Tibial nerve (tissue), 4 donors: ENCODE measurements at regions not wholly inside any gene's neighbourhood (a gene's known extent, or its start where the extent isn't known, plus 50 kb on each side); places are given as distances from the start of the nearest gene placed in this dataset.

ENCODE experiments used
- DNase-seq, 2 donors: peaks; one replicate each; pipeline ENCODE4 v3.0.0-alpha.2; 2019; ENCODE audit warnings: low spot score in 2 of 2
- H3K27ac ChIP-seq, 4 donors: fragments of 200-600 bp; sonication (generic) in 3 of 4; one replicate each; pipeline ENCODE4 v1.5.1; 2017 to 2019; ENCODE audit warnings: mild to moderate bottlenecking in 1 of 4
- H3K27me3 ChIP-seq, 2 donors: fragments of 200-600 bp; sonication (generic) in 1 of 2; one replicate each; pipeline versions ENCODE4 v1.5.1 to v1.6.0; 2017 to 2019
- H3K36me3 ChIP-seq, 3 donors: fragments of 200-600 bp; sonication (generic); one replicate each; pipeline ENCODE4 v1.5.1; 2018 to 2019
- H3K4me1 ChIP-seq, 4 donors: fragments of 200-600 bp; sonication (generic) in 3 of 4; one replicate each; pipeline ENCODE4 v1.5.1; 2017 to 2019
- H3K4me3 ChIP-seq, 4 donors: fragments of 200-600 bp; sonication (generic) in 3 of 4; one replicate each; pipeline ENCODE4 v1.5.1; 2017 to 2019; ENCODE audit warnings: mild to moderate bottlenecking in 1 of 4, moderate library complexity in 1 of 4
- H3K9me3 ChIP-seq, 4 donors: fragments of 200-600 bp; sonication (generic) in 3 of 4; one replicate each; pipeline ENCODE4 v1.5.1; 2017 to 2019
- EP300 ChIP-seq, 2 donors: sonication (generic); formaldehyde crosslinking; IDR thresholded peaks; one replicate each; pipeline ENCODE4 v1.6.1; 2017; ENCODE audit warnings: antibody characterized with exemption in 2 of 2, mild to moderate bottlenecking in 1 of 2
- POLR2A ChIP-seq, 2 donors: fragments of 450-650 bp; IDR thresholded peaks; one replicate each; pipeline ENCODE4 v1.6.1; 2017; ENCODE audit warnings: antibody characterized with exemption in 2 of 2, mild to moderate bottlenecking in 2 of 2, moderate library complexity in 2 of 2
- WGBS, 2 donors: methylation state at CpG; one replicate each; pipeline ENCODE4 v1.1.5; 2018; 5-methylcytosine and 5-hydroxymethylcytosine counted together
- TF ChIP-seq, protein P1 (sequence below), 5 experiments: fragments of 200-600 bp in 3 of 5; fragments of 450-650 bp in 2 of 5; sonication (generic) in 3 of 5; IDR thresholded peaks; one replicate each; pipeline ENCODE4 v1.5.1; 2016 to 2019; ENCODE audit warnings: antibody characterized with exemption in 5 of 5, mild to moderate bottlenecking in 3 of 5, moderate library complexity in 2 of 5

DNA sequence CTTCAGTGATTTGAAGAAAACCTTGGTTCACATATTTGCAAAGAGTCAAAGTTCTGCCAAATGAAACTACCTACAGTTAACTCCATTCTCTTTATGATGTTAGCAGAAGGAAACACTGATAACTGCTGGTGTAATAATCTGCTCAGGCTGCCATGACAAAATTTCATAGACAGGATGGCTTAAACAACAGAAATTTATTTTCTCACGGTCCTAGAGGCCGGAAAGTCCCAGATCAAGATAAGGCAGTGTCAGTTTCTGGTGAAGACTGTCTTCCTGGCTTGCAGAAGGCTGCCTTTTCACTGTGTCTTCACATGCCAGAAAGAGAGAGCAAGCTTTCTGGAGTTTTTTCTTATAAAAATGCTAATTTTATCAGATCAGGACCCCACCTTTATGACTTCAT lies 102.4 kb upstream of the PARP8 start:
- no peak for DNase-seq
- Histone ChIP-seq H3K27me3 (no peaks in the 10 kb centered on the region), H3K4me3 (no peak overlapping the region), H3K4me1 (no peaks in the 10 kb centered on the region), H3K36me3 (no peaks in the 10 kb centered on the region), H3K27ac (no peak overlapping the region), H3K9me3 (no peaks in the 10 kb centered on the region)
- WGBS, 2 donors: 66 to 76% methylated on average over 2 of the region's 2 CpGs
- TF ChIP-seq, protein P1, sequence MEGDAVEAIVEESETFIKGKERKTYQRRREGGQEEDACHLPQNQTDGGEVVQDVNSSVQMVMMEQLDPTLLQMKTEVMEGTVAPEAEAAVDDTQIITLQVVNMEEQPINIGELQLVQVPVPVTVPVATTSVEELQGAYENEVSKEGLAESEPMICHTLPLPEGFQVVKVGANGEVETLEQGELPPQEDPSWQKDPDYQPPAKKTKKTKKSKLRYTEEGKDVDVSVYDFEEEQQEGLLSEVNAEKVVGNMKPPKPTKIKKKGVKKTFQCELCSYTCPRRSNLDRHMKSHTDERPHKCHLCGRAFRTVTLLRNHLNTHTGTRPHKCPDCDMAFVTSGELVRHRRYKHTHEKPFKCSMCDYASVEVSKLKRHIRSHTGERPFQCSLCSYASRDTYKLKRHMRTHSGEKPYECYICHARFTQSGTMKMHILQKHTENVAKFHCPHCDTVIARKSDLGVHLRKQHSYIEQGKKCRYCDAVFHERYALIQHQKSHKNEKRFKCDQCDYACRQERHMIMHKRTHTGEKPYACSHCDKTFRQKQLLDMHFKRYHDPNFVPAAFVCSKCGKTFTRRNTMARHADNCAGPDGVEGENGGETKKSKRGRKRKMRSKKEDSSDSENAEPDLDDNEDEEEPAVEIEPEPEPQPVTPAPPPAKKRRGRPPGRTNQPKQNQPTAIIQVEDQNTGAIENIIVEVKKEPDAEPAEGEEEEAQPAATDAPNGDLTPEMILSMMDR (IDR thresholded peaks at IDR 0.05): no peak
- TF ChIP-seq EP300 (IDR thresholded peaks at IDR 0.05) (no peak), POLR2A (IDR thresholded peaks at IDR 0.05) (no peak)

DNA sequence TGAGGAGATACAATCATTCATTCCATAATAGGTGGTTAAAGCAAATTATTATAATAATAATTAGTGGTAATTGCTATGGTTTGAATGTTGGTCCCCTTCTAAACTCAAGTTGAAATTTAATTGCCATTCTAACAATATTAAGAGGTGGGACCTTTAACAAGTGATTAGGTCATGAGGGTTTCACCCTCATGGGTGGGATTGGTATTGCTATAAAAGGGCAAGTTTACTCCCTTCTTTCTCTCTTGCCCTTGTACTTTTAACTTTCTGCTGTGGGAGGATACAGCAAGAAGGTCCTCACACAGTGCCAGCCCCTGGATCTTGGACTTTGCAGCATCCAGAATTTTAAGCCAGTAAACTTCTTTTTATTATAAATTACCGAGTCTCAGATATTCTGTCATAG lies 101.9 kb upstream of the PARP8 start:
- H3K4me1 ChIP-seq: no peaks in the 10 kb centered on the region
- H3K27me3 ChIP-seq: no peaks in the 10 kb centered on the region
- no peak for DNase-seq
- WGBS, 2 donors: 88 to 93% methylated on average over 1 of the region's 1 CpG
- H3K9me3 ChIP-seq: no peaks in the 10 kb centered on the region
- H3K4me3 ChIP-seq: no peak overlapping the region
- no peaks in the 10 kb centered on the region for H3K36me3 ChIP-seq
- TF ChIP-seq POLR2A (IDR thresholded peaks at IDR 0.05) (no peak), EP300 (IDR thresholded peaks at IDR 0.05) (no peak)
- TF ChIP-seq, protein P1 (IDR thresholded peaks at IDR 0.05): no peak
- no peak overlapping the region for H3K27ac ChIP-seq

DNA sequence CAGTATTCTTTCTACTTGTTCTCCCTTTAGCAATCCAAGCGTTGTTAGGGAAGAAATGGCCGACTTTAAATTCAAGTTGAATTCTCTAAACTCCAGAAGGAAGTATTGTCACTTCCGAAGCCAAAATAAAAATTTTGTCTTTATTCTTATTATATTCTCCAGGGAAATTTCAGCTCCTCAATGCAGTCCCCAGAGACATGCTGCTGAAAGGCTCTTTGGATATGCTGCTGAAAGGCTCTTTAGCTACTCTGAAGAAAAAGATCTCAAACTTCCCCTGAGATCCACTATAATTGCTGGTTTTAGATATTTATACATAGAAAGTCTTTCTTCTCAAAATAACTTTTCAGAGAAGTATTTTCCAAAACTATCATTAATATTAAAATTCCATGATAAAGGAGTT lies 92.3 kb upstream of the PARP8 start:
- Histone ChIP-seq H3K4me3 (no peak overlapping the region), H3K4me1 (peaks cover 0 to 3% (median 0%) of the 10 kb centered on the region in 4 donors), H3K27me3 (no peaks in the 10 kb centered on the region), H3K36me3 (no peaks in the 10 kb centered on the region), H3K9me3 (no peaks in the 10 kb centered on the region), H3K27ac (no peak overlapping the region)
- 57 to 60% methylated on average over 3 of the region's 3 CpGs for WGBS, 2 donors
- TF ChIP-seq EP300 (IDR thresholded peaks at IDR 0.05): no peak
- TF ChIP-seq, protein P1 (IDR thresholded peaks at IDR 0.05): no peak
- no peak for TF ChIP-seq POLR2A (IDR thresholded peaks at IDR 0.05)
- no peak for DNase-seq

DNA sequence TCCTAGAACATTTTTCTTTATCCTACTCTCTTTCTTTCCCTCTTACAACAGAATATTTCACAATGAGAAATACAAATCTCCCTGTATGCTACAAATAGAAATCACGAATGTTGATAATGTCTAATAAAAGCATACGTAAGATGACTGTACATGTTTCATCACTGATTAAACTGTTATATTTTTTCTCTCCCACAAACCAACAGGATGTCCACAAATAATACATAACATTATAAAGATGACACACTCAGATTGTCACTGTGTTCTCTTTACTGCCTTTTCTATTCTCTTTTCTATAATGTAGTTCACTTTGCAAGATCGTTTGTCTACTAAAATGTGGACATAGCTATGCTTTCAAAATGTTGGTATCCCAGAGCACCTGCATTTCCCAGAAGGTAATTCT lies 90.7 kb upstream of the PARP8 start:
- Histone ChIP-seq H3K4me3 (no peak overlapping the region), H3K36me3 (no peaks in the 10 kb centered on the region), H3K27me3 (no peaks in the 10 kb centered on the region), H3K27ac (no peak overlapping the region), H3K9me3 (no peaks in the 10 kb centered on the region), H3K4me1 (peaks cover 0 to 3% (median 0%) of the 10 kb centered on the region in 4 donors)
- no peak for DNase-seq
- TF ChIP-seq POLR2A (IDR thresholded peaks at IDR 0.05) (no peak), EP300 (IDR thresholded peaks at IDR 0.05) (no peak)
- TF ChIP-seq, protein P1 (IDR thresholded peaks at IDR 0.05): no peak
- WGBS, 2 donors: 56 to 62% methylated on average over 3 of the region's 3 CpGs

DNA sequence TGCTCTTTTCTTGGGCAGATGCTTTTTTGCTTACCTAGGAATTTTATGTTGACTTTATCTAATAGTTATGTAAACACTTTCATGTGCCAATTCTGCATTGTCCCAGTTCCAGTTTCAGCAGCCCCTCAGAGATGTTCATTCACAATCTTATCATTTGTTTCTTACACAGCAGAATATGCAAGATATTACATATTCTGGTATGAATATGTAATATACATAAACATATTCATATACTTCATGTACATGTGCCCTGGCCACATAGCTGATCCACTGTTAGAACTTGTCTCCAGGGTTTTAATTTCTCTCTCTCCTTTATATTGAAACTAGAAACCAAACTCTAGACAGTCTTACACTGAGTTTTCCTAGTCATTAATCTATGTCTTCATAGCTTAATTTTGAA lies 90.2 kb upstream of the PARP8 start:
- no peak for DNase-seq
- H3K27me3 ChIP-seq: no peaks in the 10 kb centered on the region
- H3K4me3 ChIP-seq: no peak overlapping the region
- H3K36me3 ChIP-seq: no peaks in the 10 kb centered on the region
- no peaks in the 10 kb centered on the region for H3K9me3 ChIP-seq
- no peak overlapping the region for H3K27ac ChIP-seq
- no peak for TF ChIP-seq EP300 (IDR thresholded peaks at IDR 0.05)
- no peak for TF ChIP-seq POLR2A (IDR thresholded peaks at IDR 0.05)
- TF ChIP-seq, protein P1 (IDR thresholded peaks at IDR 0.05): no peak
- peaks cover 0 to 3% (median 0%) of the 10 kb centered on the region in 4 donors for H3K4me1 ChIP-seq
